SH-SY5Y (cell line): ENCODE measurements at regions not wholly inside any gene's neighbourhood (a gene's known extent, or its start where the extent isn't known, plus 50 kb on each side); places are given as distances from the start of the nearest gene placed in this dataset.

Experiments
- GATA2 ChIP-seq: IDR thresholded peaks from 2 replicates; pipeline ENCODE4 v1.6.1; 2011; ENCODE audit warnings: mild to moderate bottlenecking, low read depth, low read length
- GATA3 ChIP-seq: IDR thresholded peaks from 2 replicates; pipeline ENCODE4 v1.6.1; 2011; ENCODE audit warnings: low read depth, mild to moderate bottlenecking, low read length, moderate library complexity

DNA sequence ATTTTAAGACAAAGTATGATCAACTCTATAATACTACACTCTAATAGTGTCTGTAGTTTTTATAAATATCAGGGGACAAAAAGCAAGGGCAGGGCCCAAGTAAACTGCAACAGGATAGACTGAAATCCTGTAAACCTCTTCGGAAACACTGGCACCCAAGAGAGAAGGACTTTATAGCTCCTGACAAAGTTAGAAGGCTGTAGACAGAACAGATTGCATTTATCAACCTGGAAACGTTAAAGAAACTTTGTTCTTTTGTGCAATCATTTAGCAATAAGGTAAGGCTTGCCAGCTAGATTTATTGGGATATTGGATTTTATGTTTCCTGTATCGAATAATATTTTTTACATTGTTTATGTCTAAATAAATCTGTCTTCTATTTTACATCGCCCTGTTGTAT, 91.8 kb upstream of the MAN2A1 start:
- TF ChIP-seq GATA2 (no peak), GATA3 (no peak)
